MG63 (cell line): ENCODE measurements at regions not wholly inside any gene's neighbourhood (a gene's known extent, or its start where the extent isn't known, plus 50 kb on each side); places are given as distances from the start of the nearest gene placed in this dataset.

Source experiments
- DNase-seq: peaks from one replicate; pipeline ENCODE4 v3.0.0-alpha.2; 2020
- H3K27me3 ChIP-seq: fragments of 250-450 bp; sonication (Bioruptor Pico); 2 replicates; pipeline ENCODE4 v1.5.1; 2020; ENCODE audit warnings: mild to moderate bottlenecking, moderate library complexity
- H3K36me3 ChIP-seq: fragments of 250-450 bp; sonication (Bioruptor Pico); 2 replicates; pipeline ENCODE4 v1.5.1; 2020; ENCODE audit warnings: mild to moderate bottlenecking, moderate library complexity
- H3K4me3 ChIP-seq: fragments of 250-450 bp; sonication (Bioruptor Pico); 2 replicates; pipeline ENCODE4 v1.5.1; 2020; ENCODE audit warnings: mild to moderate bottlenecking, moderate library complexity
- H3K9me3 ChIP-seq: fragments of 250-450 bp; sonication (Bioruptor Pico); 2 replicates; pipeline ENCODE4 v1.5.1; 2020; ENCODE audit warnings: mild to moderate bottlenecking, moderate library complexity

DNA sequence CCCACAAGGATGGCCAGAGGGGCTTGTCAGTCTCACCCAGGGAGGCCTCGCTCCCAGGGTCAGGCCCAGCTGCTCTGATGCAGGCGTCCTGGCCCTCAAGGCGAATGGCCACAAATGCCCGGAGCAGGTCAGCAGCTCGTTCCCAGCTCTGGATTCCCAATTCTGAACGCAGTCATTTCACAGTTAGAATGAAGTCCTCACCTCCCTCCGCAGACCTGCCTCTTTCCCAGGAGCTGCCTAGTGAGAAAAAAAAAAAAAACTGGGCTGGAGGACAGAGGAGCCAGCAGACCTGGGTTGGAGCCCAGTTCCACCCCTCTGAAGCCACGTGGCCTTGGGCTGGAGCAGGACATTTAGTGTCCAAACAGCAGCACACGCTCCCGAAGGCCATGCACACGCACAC, 62.2 kb upstream of the DIO3 start:
- DNase-seq: no peak
- Histone ChIP-seq H3K27me3 (no peaks in the 10 kb centered on the region), H3K4me3 (no peak overlapping the region), H3K9me3 (no peaks in the 10 kb centered on the region), H3K36me3 (no peaks in the 10 kb centered on the region)

DNA sequence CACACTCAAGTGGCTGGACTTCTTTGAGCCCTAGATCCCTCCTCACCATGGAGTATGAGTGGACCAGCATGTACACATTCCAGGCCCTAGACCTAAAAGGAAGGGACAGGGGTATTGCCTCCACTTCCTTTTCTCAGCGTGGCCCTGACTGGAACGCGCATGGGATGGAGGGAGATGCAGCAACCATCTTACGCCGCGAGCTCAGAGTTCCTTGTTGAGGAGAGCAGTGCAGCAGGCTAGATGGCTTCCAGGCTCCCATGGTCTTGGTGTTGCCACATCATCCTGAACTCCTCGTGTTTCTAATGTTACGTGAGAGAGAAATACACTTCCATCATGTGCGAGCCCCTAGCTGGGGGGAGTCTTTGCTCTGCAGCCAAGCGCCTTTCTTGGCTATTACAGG, 61.8 kb upstream of the DIO3 start:
- H3K4me3 ChIP-seq: no peak overlapping the region
- DNase-seq: no peak
- H3K9me3 ChIP-seq: no peaks in the 10 kb centered on the region
- H3K27me3 ChIP-seq: no peaks in the 10 kb centered on the region
- H3K36me3 ChIP-seq: no peaks in the 10 kb centered on the region

DNA sequence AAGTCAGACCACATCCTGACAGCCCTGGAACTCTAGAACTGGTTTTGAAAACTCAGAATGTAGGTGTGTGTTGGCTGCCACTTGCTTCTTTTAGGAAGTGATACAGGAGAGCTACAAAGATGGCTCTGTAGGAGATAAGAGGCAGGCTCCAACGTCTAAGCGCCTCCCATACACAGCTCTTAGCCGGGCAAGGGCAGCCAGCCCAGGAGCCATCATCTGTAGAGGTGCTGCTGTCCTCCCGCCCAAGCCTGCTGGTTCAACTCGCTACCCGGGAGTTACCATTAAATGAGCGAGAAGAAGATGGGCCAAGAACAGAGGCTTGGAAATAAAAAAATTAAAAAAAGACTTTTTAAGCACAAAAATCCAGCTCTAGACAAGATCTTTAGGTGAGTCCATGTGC, 61.2 kb upstream of the DIO3 start:
- Histone ChIP-seq H3K4me3 (no peak overlapping the region), H3K36me3 (no peaks in the 10 kb centered on the region), H3K9me3 (no peaks in the 10 kb centered on the region), H3K27me3 (no peaks in the 10 kb centered on the region)
- no peak for DNase-seq

DNA sequence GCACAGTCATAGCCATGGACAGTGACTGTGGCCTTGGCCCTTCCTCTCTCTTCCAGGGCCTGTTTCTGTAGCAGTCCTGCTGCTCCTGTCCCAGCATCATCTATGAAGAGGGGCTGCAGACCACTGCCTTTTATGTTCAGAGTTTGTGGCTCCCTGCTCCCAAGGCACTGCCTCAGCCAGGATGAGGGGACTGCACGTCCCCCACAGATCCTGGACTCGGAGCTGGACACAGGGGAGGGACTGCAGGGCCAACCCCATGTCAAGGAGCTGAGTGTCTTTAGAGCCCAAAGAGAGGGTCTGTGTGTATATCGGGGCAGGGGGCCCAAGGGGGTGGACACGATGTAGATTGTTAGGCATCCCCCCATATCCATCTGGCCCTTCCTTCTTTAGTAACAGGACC, 60.6 kb upstream of the DIO3 start:
- no peak for DNase-seq
- no peaks in the 10 kb centered on the region for H3K27me3 ChIP-seq
- no peaks in the 10 kb centered on the region for H3K36me3 ChIP-seq
- H3K9me3 ChIP-seq: no peaks in the 10 kb centered on the region
- H3K4me3 ChIP-seq: no peak overlapping the region

DNA sequence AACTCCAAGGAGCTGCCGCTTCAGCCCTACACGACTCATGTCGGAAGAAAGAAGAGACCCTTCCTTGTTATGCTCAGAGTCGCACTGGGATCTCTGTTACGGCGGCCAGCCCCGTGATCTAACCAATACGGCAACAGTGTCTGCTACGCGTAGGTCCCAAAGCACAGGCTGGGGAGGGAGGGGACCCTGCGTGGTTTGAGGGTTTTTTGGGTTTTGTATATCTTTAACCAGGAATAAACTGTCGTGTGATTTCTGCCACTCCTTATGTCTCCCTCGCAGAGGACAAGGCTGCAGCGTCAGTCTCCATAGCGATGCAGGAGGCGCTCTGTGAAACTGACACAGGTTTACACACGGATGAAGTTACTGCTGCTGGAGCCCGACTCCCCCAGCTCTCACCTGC, 60.0 kb upstream of the DIO3 start:
- Histone ChIP-seq H3K9me3 (no peaks in the 10 kb centered on the region), H3K27me3 (no peaks in the 10 kb centered on the region), H3K4me3 (no peak overlapping the region), H3K36me3 (no peaks in the 10 kb centered on the region)
- DNase-seq: no peak

DNA sequence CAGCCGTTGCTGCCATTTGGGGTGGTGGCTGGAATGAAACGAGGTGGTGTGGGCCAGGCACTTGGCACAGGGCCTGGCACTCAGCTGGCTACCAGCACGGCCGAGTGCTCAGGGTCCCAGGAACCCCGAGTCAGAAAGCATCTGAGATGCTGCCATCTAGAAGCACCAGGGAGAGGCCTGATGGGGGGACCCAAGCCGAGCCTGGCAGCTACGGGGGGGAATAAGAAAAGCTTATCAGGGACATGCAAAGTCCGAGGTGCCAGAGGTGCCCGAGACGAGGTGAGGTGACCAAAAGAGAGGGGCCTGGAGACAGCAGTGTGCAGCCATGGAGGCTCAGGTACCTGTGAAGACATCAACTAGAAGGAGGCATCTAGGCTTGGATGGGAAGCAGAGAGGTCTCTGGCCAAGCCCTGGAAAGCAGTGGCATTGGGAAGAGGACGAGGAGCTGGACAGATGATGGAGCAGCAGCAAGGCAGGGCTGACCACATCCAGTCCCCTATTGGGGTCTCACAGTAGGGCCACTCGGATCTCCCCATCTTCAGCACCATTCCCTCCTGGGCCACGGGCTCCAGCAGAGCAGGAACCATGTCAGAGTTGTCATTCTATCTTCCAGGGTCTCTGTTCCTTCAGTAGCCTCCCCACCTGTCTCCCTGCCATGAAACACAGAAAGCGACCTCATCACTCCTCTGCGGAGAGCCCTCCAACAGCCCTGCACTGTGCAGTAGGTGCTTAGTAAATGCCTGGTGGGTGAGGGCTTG, 59.3 kb upstream of the DIO3 start:
- H3K9me3 ChIP-seq: no peaks in the 10 kb centered on the region
- DNase-seq: no peak
- no peak overlapping the region for H3K4me3 ChIP-seq
- H3K36me3 ChIP-seq: no peaks in the 10 kb centered on the region
- no peaks in the 10 kb centered on the region for H3K27me3 ChIP-seq

DNA sequence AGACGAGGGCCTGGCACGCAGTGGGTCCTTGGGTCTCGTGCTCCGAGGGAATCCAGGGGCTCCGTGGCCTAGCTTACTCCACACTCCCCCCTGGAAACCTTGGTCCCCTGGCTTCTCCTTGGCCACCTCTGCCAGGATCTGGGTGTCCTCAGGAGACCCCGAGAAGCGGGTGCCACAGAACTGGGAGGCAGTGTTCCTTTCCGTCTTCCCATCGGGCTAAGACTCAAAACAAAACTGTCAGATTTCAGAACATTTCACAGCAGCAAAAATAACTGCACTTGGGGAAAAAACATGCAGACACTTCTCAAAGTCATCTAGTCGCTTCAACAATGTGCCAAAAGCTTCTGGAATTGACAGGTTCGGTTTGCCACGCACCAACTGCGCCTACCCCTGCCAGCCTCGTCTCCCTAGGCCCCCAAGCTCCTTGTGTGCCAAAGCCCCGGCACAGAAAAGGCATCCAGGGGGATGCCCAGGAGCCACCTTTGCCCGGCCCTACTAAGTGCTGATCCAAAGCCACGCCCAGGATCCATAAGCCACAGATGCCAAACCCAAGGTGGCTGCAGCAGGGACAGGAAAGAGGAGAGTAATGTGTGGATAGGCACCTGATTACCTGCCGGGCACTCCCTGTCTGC, 58.4 kb upstream of the DIO3 start:
- no peaks in the 10 kb centered on the region for H3K27me3 ChIP-seq
- H3K36me3 ChIP-seq: no peaks in the 10 kb centered on the region
- no peak for DNase-seq
- H3K4me3 ChIP-seq: no peak overlapping the region
- H3K9me3 ChIP-seq: no peaks in the 10 kb centered on the region

DNA sequence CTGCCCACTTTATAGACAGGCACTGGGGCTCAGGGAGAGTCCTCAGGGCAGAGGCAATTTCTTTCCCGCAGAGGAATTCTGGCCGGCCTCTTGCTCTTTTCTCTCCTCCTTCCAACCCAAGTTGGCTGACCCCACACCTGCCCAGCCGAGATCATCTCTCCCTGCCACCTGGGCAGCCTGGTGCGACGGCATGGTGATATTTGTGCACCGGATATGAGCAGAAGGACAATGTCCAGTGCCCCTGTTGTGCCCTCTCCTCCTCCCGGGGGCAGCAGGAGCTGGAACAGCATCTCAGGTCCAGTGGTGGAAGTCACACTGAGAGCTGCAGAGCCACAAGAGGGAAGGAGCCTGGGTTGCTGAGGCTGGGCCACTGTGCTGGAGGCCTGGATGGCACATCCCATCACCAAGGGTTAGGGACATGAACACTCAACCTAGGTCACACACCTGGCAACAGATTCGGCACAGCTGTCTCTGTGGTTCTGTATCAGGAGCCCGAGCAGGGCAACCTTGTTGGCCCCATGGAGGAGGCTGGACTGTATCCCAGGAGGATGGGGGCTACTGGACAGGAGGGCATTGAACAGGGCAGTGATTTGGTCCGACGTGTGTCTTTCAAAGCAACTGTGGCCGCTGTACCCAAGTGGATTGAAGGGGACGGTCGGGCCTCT, 57.7 kb upstream of the DIO3 start:
- no peaks in the 10 kb centered on the region for H3K9me3 ChIP-seq
- H3K27me3 ChIP-seq: no peaks in the 10 kb centered on the region
- no peak overlapping the region for H3K4me3 ChIP-seq
- no peak for DNase-seq
- no peaks in the 10 kb centered on the region for H3K36me3 ChIP-seq

DNA sequence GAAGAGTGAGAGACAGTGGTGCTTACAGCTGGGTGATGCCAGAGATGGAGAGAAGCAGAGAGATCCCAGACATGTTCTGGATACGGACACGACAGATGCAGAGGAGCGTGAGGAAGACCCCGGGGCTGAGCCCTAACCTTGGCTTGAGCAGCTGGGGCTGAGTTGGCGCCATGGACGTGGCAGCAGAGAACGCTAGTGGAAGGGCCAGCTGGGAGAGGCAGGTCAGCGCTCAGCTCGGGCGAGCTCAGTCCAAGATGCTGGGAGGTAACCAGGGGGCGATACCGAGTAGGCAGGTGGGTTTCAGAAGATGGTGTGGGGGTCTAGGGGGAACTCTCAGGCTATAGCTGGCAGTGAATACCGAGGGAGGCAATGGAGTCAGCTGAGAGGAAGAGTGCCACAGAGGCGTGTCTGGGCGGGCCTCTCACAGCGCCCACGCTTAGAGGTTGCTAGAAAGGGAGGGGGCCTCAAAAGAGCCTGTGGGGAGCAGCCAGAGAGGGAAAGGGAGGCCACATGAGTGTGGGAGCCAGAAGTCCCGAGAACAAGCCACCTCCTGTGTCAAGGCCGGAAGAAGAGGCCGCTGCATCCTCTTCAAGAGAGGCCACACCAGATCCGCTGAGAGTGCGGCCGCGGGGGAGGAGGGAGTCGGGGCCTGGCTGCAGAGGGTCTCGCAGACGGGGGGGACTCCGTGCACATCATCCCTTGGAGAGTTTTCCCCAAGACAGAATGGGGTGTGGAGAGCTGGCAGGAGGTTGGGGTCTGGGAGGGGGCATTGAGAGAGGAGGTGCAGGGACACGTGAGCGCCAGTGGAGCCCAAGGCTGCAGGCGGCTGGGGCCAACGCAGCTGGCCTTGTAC, 57.0 kb upstream of the DIO3 start:
- Histone ChIP-seq H3K9me3 (no peaks in the 10 kb centered on the region), H3K27me3 (no peaks in the 10 kb centered on the region), H3K4me3 (no peak overlapping the region), H3K36me3 (no peaks in the 10 kb centered on the region)
- DNase-seq: no peak

DNA sequence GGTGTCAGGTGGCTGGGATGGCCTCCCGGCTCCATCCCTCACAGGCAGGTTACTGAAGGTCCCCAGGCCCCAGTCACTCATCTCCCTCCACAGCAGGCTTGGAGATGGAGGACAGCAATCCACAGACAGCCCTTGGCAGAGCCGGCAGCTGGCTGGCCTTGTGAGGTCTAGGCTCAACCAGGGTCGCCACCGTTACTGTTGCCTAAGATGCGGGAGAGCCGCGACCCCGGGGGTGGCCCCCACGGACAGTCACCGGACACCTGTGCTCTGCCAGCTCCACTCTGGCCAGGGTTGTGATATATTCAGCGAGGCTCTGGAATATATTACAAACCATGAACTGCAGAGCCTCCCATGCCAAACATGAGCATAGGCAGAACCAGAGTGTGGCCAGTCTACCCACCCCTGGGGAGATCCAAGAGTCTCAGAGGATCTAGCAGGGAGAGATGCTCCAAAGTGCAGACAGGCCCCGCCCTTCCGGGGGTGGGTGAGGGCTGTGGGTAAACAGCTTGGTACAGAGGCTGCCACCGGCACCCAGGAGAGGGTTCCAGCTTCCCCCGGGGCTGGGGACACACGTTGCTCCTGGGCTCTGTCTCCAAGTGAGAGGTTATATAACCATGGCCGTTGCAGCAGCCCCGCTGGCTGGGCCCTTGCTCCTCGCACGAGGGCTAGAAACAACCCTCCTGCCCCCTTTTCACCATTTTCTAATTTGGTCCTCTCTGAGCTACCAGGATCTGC, 55.9 kb upstream of the DIO3 start:
- DNase-seq: no peak
- Histone ChIP-seq H3K9me3 (no peaks in the 10 kb centered on the region), H3K36me3 (no peaks in the 10 kb centered on the region), H3K27me3 (no peaks in the 10 kb centered on the region), H3K4me3 (no peak overlapping the region)

DNA sequence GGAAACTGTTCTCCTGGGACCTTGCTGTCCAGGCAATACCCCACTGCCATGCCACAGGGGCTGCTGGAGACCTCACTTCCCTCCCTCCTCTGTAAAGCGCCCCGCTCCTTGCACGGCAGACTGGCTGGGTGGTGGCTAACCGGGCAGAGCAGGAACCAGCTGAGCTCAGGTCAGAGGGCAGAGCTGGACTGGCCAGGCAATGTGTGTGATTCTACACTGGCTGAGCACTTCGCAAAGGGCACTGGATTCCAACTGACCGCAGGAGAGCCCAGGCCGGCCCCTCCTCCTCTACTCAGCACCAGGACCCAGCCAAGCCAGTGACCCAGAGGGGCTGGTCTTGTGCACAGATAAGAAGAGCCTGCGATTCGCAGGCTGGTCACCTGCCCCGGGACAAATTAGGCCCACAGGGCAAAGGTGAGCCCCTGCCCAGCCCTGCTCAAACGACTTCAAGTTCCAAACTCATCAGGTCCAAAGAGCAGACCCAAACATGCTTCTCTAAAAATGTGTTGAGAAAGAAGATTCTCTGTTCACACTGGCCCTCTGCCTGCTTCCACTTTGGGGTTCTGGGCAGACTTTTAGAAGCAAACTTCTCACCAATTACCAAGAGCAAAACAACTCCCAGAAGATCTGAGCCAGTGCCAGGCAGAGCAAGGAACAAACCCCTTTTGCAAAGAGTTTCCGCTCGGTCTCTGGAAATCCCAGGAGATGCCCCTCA, 54.9 kb upstream of the DIO3 start:
- no peaks in the 10 kb centered on the region for H3K36me3 ChIP-seq
- no peaks in the 10 kb centered on the region for H3K9me3 ChIP-seq
- H3K4me3 ChIP-seq: no peak overlapping the region
- H3K27me3 ChIP-seq: no peaks in the 10 kb centered on the region
- no peak for DNase-seq

DNA sequence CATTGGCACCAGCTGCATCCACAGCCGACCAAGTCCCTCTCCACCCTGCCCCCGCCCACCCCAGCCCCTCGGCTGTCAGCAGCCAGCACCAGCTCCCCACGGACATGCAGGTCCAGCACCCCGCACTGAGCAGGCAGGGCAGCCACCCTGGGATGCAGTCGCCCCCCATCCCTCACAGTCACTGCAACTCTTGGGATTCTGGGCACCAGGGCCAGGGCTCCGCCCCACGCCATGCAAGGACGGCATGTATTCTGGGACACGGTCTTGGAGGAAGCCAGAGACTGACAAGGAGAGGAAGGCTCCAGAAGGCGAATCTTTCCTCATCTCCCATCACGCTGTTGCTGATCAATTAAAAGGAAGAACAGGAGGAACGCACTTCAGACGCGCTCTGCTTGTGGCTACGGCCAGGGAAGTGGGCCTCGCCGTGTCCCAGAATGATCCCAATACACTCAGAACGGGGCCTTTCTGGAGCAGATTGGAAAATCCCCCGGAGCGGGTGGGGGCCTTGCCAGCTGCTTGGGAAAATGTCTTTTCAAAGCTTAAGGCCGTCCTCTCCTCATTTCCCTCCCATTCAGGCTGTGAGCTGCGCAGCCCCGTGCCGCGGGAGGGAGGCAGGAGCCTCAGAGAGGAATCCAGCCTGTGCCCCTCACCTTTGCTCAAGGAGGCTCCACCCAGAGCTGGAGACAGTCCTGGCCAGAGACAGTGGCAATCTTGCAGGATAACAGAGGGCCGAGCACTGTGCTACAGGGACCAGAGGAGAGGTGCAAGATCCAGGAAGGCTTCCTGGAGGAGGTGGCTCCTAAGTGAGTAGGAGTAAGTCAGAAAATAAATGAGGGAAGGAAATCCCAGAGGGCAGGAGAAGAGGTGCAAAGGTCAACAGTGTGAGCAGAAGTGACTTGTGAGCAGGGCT, 54.1 kb upstream of the DIO3 start:
- no peaks in the 10 kb centered on the region for H3K27me3 ChIP-seq
- DNase-seq: no peak
- H3K4me3 ChIP-seq: no peak overlapping the region
- no peaks in the 10 kb centered on the region for H3K36me3 ChIP-seq
- H3K9me3 ChIP-seq: no peaks in the 10 kb centered on the region

DNA sequence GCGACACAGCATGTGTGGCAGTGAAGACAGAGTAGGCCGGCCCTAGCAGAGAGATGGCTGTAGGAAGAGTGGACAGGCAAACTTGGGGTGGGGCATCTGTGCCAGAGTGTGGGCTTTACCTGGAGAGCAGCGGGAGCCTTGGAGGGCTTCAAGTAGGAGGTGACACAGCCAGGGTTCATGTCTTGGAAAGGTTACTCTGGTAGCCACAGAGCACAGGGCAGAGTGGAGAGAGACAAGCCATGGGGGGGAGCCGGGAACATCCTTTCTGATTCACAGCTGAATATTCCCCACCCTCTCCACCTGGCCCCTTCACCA, 53.5 kb upstream of the DIO3 start:
- Histone ChIP-seq H3K9me3 (no peaks in the 10 kb centered on the region), H3K27me3 (no peaks in the 10 kb centered on the region), H3K36me3 (no peaks in the 10 kb centered on the region), H3K4me3 (no peak overlapping the region)
- no peak for DNase-seq

DNA sequence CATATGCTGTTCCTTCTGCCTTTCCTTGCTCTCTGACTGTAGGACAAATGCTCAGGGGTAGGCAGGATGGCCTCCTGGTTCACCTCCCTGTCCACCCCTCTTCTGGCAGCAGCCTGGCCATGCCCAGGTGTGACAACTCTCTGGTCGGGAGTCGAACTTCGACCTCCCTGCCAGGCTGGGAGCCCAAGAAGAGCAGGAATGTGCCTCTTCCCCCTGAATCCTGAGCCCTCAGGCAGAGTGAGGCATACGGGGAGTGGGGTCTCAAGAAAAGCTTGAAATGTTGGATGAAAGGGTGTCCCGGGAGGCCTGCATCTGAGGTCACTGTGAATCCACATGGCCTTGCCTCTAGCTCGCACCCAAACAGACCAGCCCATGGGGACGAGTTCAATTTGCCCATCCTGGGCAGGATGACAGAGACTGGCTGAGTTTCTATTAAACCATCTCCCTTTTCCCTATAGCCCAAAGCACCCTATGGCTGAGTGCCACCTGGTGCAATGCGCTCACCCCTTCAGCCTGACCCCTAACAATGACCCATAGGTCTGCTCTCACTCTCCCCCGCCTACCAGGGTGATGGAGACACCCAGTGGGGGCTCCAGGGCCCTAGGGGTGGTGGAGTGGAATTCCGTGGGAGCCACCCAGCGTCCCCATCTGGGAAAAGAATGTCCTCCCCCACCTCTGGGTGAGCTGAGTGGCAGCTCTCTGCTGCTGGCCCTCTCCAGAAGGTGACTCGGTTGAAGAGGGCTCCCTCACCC, 52.9 kb upstream of the DIO3 start:
- Histone ChIP-seq H3K27me3 (no peaks in the 10 kb centered on the region), H3K9me3 (no peaks in the 10 kb centered on the region)
- no peak for DNase-seq

More for the DNA sequence above, 52.9 kb upstream of the DIO3 start:
- Histone ChIP-seq H3K36me3 (no peaks in the 10 kb centered on the region), H3K4me3 (no peak overlapping the region)
